HG02678 (cell line): ENCODE measurements at regions not wholly inside any gene's neighbourhood (a gene's known extent, or its start where the extent isn't known, plus 50 kb on each side); places are given as distances from the start of the nearest gene placed in this dataset.
"Not testable (repeated sequence)": the region's sequence is repeated elsewhere in the genome, so short reads cannot be mapped to it uniquely, and the experiment has no call there.

Source experiments
- ATAC-seq: cut with Tn5 transposase; IDR thresholded peaks from one replicate; pipeline ENCODE4 v1.9.1; 2021; ENCODE audit warnings: mild to moderate bottlenecking, moderate library complexity; ENCODE audit not compliant: unreplicated experiment

DNA sequence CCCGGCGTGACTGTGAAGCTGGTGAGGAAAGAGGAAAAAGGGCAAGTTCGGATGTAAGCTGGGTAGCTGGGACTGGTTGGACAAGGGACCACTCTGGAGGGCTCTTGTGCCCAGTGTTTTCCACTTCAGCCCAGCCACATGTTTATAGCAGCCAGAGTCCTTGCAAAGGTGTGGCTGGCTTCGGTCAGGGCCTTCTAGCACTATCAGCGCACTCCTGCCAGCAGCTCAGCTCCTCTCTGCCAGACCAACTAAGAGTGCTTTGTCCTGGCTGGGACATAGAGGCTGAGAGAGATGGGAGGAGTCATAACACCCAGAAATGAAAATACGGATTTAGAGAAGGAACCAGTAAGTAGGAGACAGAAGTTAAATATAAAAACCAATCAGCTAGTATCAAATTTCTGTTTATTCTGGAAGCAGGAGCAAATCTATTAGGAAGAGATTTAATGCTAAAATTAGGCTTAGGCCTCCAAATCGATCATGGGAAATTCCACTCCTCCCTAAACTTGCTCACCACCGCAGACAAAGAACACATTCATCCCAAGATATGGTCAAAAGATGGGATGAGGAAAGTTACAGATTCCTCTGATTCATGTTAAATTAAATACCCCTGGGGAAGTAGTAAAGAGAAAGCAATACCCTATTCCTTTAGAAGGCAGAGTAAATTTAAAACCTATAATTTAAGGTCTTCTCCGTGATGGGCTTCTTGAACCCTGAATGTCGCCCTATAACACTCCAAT, 135.0 kb downstream of the RALA start:
- no peak for ATAC-seq

DNA sequence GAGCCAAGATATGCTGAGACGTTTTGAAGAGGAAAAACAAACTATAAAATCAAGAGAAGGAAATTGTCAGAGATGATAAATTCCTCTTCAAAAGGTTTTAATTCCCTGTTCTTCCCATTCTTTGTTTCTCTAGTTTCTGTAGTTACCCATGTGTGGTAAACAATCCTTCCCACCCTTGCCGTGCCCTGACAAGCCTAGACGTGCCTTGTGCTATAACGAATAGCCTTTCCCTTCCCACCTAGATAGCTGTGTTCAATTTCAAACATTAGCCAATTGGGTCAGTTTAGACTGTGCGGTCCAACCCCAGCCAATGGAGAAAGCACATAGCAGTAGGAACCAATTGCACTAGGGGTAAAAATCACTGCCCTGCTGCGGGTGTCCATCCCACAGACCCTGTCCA, 138.1 kb downstream of the RALA start:
- no peak for ATAC-seq

- ATAC-seq, result not testable (repeated sequence)
Measured at GRCh38 chr7:39762466-39762865, 139.1 kb downstream of the RALA start.

- ATAC-seq, result not testable (repeated sequence)
Measured at GRCh38 chr7:39762881-39763280, 139.5 kb downstream of the RALA start.

- not testable (repeated sequence) for ATAC-seq
Measured at GRCh38 chr7:39765833-39766232, 142.5 kb downstream of the RALA start.

GRCh38 chr7:39768439-39768838, 145.1 kb downstream of the RALA start:
- not testable (repeated sequence) for ATAC-seq

DNA sequence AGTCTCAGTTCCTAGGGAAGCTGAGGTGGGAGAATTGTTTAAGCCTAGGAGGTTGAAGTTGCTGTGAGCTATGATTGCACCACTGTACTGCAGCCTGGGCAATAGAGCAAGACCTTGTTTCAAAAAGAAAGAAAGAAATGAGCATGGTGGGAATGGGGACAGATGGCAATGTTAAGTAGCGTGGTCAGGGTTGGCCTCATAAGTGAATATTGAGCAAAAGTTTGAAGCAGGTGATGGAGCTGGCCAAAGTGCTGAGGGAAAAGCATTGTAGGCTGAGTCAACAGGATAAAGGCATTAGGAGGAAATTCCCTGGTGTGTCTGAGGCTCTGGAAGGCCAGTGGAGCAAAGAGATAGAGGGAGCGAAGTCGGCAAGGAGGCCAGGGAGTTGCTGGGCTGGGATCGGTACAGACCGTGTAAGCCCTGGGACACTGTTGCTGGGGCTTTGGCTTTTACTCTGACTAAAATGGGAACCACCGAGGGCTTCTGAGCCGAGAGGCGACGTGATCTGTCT, 151.0 kb downstream of the RALA start:
- ATAC-seq, result not testable (repeated sequence)

DNA sequence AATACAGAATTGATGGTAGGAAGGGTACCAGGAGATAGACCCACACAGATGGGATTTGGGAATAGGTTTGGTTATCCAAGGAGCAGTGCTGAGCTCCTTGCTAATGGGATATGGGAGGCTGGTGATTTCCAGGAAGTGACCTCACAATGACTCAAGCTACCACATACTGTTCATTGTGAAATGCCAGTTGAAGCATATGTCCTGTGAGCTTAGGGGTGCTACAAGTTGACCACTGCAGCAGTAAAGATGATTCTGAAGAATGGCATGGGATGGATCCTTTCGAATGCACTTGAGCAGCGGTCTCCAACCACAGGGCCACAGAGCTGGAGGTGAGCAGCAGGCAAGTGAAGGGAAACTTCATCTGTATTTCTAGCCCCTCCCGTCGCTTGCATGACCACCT, 158.2 kb downstream of the RALA start:
- ATAC-seq, result not testable (repeated sequence)

DNA sequence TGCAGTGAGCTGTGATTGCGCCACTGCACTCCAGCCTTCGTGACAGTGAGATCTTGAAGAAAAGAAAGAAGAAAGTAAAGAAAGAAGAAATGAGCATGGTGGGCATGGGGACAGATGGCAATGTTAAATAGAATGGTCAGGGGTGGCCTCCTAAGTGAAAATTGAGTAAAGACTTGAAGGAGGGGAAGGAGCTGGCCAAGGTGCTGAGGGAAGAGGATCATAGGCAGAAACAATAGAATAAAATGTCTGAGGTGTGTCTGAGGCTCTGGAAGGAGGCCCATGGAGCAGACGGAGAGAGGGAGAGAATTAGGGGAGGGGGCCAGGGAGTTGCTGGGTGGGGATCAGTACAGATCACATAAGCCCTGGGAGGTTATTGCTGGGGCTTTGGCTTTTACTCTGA, 163.1 kb downstream of the RALA start:
- ATAC-seq, result not testable (repeated sequence)

- ATAC-seq, result not testable (repeated sequence)
Measured at GRCh38 chr7:39791035-39791434, 159.0 kb upstream of the CDK13 start.

- not testable (repeated sequence) for ATAC-seq
Measured at GRCh38 chr7:39791911-39792310, 158.1 kb upstream of the CDK13 start.

GRCh38 chr7:39793026-39793425, 157.0 kb upstream of the CDK13 start:
- ATAC-seq, result not testable (repeated sequence)

GRCh38 chr7:39793851-39794250, 156.2 kb upstream of the CDK13 start:
- ATAC-seq, result not testable (repeated sequence)

DNA sequence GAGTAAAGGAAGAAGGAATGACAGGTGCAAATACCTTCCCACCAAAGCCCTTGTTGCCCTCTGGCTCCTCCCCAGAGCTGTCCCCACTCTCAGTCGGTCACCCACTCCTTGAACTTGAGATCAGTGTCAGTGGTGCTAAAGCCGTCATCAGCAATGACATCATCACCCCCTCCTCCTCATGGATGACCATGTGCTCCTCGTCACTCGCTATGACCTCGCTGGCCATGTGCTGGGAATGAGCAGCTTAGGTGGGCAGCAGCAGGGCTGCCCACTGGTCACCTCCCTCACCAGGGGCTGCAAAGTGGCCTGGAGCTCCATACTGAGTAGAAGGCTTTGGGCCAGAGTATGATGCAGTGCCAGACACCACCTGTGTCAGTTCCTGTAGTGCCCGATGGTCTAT, 153.1 kb upstream of the CDK13 start:
- ATAC-seq, result not testable (repeated sequence)

- ATAC-seq, result not testable (repeated sequence)
Measured at GRCh38 chr7:39798077-39798476, 152.0 kb upstream of the CDK13 start.

DNA sequence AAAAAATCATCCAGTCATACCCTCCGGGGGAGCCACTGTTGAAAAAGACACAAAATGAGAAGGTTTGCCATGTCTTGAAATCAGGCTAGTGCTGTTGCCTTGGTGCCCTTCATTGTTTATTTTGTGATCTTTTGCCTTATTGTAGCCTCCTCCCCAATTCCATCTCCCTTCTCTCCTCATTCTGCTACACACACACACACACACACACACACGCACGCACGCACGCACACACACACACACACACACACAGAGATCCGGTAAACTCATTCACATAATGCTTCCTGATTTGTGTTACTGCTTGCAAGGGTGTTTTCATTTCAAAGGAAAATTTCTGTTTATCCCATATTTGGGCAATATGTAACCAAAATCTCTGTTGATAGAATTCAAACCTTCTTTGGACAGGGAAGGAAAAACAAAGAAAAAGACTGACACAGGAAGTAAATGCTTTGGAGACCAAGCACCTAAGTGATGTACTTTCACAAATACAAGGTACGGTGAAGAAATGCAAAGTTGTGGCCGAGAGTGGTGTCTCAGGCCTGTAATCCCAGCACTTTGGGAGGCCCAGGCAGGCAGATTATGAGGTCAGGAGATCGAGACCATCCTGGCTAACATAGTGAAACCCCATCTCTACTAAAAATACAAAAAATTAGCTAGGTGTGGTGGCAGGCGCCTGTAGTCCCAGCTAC, 141.1 kb upstream of the CDK13 start:
- ATAC-seq, result no peak

- ATAC-seq, result no peak
Measured at GRCh38 chr7:39810204-39810642, 139.8 kb upstream of the CDK13 start.

GRCh38 chr7:39810710-39811109, 139.3 kb upstream of the CDK13 start:
- ATAC-seq, result no peak

DNA sequence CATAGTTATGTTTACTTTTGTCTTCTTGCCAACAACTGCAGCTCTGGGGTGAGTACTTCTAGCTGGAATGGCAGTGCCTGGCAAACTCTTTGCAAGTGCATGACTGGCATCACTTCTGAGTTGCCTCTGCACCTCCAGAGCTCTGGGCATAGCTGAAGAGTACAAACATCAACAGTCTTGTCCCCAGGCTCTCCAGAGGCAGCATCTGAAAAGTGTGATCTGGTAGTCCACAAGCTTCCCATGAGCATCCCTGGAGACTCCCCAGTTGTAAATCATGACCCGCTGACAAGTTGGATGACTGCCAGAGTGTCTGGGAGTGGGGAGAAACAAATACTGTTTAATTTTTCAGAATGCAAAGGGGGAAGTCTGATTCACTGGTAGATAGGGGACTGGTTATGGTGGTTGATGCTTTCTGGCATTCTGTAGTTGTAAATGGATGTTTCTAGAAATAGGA, 138.9 kb upstream of the CDK13 start:
- no peak for ATAC-seq

GRCh38 chr7:39816462-39817060, 133.5 kb upstream of the CDK13 start:
- no peak for ATAC-seq

DNA sequence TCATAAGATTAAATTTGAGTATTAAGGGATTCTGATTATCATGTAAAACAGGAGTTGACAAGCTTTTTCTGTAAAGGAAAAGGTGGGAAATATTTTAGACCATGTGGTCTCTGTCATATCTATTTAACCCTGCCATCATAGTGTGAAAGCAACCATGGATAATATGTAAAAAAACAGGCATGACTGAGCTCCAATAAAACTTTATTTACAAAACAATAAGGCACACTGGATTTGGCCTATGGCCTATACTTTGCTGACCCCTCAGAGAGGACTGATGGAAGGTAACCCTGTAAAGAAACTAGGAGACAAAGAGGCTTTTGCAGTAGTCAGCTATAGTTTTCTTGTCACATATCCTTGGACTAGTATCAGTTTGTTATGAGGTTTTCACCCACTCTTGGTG, 130.5 kb upstream of the CDK13 start:
- ATAC-seq, result no peak
